ENCODE measurements at regions not wholly inside any gene's neighbourhood (a gene's known extent, or its start where the extent isn't known, plus 50 kb on each side); places are given as distances from the start of the nearest gene placed in this dataset.

DNA sequence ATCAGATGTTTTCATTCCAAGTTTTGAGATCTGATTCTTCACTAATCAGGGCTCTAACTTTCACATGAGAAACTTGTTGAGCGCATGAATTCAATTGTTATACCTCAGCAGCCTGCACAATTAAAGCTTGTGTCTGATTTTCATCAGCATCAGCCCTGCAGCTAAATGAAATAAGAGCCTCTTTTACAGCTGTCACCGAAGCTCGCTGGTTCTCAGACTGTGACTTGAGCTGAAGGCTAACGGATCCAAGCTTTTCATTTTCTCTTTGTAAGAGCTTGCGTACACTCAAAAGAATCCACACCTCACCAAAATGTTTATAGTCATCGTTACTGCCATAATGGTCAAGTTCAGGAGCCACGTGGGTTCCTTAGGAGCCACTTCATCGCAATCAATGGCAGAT lies 65.5 kb upstream of the BEGAIN start:
- no peaks in the 10 kb centered on the region for H3K9me3 Mint-ChIP-seq
- DNase-seq: no peak
- H3K36me3 Mint-ChIP-seq (ENCODE audit: low read depth): no peaks in the 10 kb centered on the region
- peaks cover 5% of the 10 kb centered on the region for H3K4me1 Mint-ChIP-seq
- intact Hi-C loops (cut with micrococcal nuclease): loop anchor here (2.0 kb wide), 1 partner anchor 212 kb away; no protein-coding TSS in a partner anchor
- no peak overlapping the region for H3K4me3 Mint-ChIP-seq
- no peak overlapping the region for H3K27ac Mint-ChIP-seq
- peaks cover 10% of the 10 kb centered on the region for H3K27me3 Mint-ChIP-seq

DNA sequence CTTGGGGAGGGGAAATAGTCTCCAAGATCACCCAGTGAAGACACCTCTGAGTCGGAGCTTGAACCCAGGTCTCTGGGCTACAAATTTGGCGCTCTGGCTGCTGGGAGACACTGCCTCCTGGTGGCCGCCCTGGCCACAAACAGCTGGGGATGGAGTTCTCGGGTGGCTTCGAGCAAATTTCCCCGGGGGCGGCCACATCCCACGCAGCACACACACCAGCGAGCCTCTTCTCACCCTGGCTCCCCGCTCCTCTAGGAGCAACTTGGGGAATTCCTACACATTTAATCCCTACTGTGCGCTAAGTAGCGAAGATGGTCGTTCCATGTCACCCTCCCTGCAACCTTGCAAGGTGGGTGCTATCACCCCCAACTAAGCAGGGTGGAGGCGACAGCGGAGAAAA lies 66.2 kb upstream of the BEGAIN start:
- peak; percentile 82 for DNase-seq
- H3K4me3 Mint-ChIP-seq: no peak overlapping the region
- no peaks in the 10 kb centered on the region for H3K36me3 Mint-ChIP-seq (ENCODE audit: low read depth)
- intact Hi-C loops (cut with micrococcal nuclease): loop anchor here (2.0 kb wide), 1 partner anchor 213 kb away; no protein-coding TSS in a partner anchor
- H3K4me1 Mint-ChIP-seq: peaks cover 5% of the 10 kb centered on the region
- no peaks in the 10 kb centered on the region for H3K9me3 Mint-ChIP-seq
- H3K27ac Mint-ChIP-seq: no peak overlapping the region
- peaks cover 10% of the 10 kb centered on the region for H3K27me3 Mint-ChIP-seq

DNA sequence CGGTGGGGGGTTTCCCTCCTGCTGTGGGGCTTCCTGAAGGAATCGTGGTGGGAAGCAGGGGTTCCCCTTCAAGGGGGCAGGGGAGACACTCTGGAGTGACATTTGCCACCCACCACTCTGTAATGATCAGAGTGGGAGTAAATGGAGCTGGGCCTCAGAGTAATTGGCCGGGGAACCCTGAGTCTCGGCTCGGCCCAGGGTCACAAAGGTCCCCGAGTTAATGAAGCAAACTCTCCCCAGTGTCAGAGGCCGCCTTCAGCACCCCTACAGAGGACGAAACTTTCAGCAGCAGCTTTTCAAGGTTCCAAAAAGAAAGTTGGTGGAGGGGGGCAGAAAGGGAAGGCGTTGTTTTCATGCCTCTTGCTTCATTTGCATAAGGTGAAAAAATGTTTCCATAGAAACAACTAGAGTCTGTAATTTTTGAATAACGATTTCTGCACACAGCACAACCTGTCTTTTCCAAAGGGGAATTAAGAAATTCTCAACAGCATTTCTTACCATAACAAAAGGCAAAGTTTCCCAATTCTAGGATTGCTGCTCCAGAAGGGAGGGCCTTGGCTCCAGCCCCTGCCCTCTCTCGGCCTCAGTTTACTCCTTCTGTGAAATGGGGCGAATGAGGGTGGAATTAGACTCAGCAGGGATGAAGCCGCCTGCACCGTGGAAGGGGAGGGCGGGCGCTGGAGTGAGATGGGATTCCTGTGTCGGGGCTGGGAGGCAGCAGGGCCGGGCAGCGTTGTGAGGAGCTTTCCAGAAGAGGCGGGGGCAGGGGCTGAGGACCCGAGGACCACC lies 67.0 kb upstream of the BEGAIN start:
- intact Hi-C loops (cut with micrococcal nuclease): loop anchor here (2.0 kb wide), 1 partner anchor 271 kb away; no protein-coding TSS in a partner anchor
- Mint-ChIP-seq H3K4me1 (peaks cover 5% of the 10 kb centered on the region), H3K27me3 (peaks cover 10% of the 10 kb centered on the region), H3K9me3 (no peaks in the 10 kb centered on the region), H3K36me3 (ENCODE audit: low read depth) (no peaks in the 10 kb centered on the region), H3K4me3 (no peak overlapping the region), H3K27ac (no peak overlapping the region)
- no peak for DNase-seq

DNA sequence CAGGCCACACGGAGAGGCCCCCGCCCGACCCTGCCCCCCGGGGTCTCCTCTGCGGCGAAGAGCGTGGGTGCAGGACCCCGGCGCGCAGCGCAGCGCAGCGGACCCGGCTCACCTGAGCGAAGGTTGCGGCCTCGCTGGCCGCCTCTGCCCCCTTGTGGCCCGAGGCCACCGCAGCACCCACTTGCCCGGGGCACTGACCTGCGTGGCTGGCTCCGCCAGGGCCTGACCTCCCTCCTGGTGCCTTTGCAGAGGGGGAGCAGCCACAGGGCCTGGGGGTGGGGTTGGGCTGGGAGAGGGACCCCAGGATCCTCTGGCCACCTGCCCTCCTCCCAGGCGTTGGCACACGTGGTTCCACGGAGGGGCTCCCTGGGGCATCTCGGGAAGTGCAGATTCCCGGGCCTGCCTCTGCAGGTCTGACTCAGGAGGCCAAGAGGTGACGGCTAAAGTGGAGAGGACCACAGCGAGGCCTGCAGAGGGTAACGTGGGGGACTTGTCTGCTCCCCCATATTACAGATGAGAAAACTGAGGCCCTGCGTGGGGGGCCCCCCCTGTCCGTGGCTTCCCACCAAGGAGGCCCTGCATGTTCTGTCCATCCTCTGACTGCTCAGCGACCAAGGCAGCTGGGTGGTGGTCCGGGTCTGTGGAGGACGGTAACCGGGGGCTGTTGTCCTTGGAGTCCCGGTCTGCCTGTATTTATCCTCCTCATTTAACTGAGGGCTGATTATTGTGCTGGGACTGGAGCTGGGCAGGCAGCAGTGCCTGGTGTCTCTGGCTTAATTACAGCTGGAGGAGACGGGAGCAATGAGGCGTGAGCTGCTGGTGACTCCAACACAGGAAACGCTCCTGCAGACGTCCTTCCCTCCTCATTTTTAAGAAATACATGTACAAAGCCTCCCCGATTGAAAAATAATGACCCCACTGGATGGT lies 67.9 kb upstream of the BEGAIN start:
- DNase-seq: peak; percentile 87
- Mint-ChIP-seq H3K27ac (no peak overlapping the region), H3K4me1 (peaks cover 5% of the 10 kb centered on the region), H3K9me3 (no peaks in the 10 kb centered on the region), H3K4me3 (no peak overlapping the region), H3K36me3 (ENCODE audit: low read depth) (no peaks in the 10 kb centered on the region), H3K27me3 (peaks cover 10% of the 10 kb centered on the region)
- intact Hi-C loops (cut with micrococcal nuclease): loop anchor here (2.0 kb wide), 1 partner anchor 272 kb away; no protein-coding TSS in a partner anchor

DNA sequence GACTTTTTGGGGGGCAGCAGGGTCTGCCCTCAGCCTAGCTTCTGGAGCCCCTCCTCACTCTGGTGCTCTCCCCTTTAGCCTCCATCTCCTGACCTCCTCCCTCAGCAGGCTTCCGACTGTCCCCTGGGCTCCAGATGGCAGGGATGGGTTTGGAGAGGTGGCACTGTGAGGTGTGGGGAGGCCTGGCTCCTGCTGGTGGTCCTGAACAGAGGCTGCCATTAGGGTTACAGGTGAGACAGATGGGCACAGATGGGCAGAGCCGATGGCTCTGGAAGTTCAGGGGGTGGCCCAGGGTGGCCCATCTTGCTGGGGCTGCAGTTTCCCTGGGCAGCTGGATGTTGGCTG lies 68.5 kb upstream of the BEGAIN start:
- intact Hi-C loops (cut with micrococcal nuclease): loop anchor here (2.0 kb wide), 1 partner anchor 273 kb away; no protein-coding TSS in a partner anchor

DNA sequence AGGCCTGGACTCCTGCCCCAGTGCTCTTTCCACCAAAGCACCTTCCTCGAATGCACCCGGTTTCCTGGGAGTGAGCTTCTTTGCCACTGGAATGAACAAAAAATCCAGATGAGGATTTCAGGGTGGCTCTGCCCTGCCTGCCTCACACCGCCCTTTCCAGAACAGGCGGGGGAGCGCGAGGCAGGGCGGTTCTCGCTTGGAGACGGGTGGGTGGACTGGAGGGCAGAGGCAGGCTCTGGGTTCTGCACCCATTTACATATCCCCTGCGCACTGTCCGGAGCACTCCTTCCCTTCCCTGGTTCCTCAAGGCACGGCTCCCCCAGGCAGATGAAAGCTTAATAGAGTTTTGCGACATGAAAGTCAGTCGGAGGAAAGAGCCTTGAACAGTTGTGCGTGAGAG lies 69.7 kb upstream of the DLK1 start:
- H3K4me1 Mint-ChIP-seq: peaks cover 5% of the 10 kb centered on the region
- H3K36me3 Mint-ChIP-seq (ENCODE audit: low read depth): no peaks in the 10 kb centered on the region
- intact Hi-C loops (cut with micrococcal nuclease): no loop called here
- peaks cover 5% of the 10 kb centered on the region for H3K27me3 Mint-ChIP-seq
- no peak overlapping the region for H3K4me3 Mint-ChIP-seq
- no peak overlapping the region for H3K27ac Mint-ChIP-seq
- H3K9me3 Mint-ChIP-seq: no peaks in the 10 kb centered on the region
- no peak for DNase-seq

More for the DNA sequence above, 68.5 kb upstream of the BEGAIN start:
- peaks cover 5% of the 10 kb centered on the region for H3K4me1 Mint-ChIP-seq
- H3K27me3 Mint-ChIP-seq: peaks cover 9% of the 10 kb centered on the region
- no peak overlapping the region for H3K27ac Mint-ChIP-seq
- H3K36me3 Mint-ChIP-seq (ENCODE audit: low read depth): no peaks in the 10 kb centered on the region
- H3K4me3 Mint-ChIP-seq: no peak overlapping the region
- H3K9me3 Mint-ChIP-seq: no peaks in the 10 kb centered on the region
- DNase-seq: no peak

DNA sequence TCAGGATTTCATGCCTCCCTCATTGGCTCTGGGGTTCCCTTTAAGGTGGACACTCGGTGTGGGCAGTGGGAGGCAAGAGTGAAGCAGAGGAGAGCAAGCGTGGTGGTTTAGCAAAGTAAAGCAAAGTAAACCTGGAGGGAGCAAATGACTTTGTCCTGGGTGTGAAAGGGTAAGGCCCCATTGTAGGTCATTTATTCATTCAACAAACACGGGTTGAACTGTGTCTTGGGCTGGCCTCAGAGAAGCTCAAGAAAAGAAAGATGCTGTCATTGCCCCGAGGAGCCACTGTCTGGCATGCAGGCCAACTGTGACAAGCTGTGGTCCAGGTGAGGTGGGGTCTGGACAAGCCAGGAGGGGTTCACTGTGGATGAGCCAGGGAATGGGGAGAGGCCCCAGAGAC lies 68.9 kb upstream of the DLK1 start:
- no peak overlapping the region for H3K27ac Mint-ChIP-seq
- H3K9me3 Mint-ChIP-seq: no peaks in the 10 kb centered on the region
- H3K4me1 Mint-ChIP-seq: peaks cover 5% of the 10 kb centered on the region
- no peak for DNase-seq
- no peaks in the 10 kb centered on the region for H3K36me3 Mint-ChIP-seq (ENCODE audit: low read depth)
- H3K27me3 Mint-ChIP-seq: peaks cover 5% of the 10 kb centered on the region
- intact Hi-C loops (cut with micrococcal nuclease): no loop called here
- H3K4me3 Mint-ChIP-seq: no peak overlapping the region

DNA sequence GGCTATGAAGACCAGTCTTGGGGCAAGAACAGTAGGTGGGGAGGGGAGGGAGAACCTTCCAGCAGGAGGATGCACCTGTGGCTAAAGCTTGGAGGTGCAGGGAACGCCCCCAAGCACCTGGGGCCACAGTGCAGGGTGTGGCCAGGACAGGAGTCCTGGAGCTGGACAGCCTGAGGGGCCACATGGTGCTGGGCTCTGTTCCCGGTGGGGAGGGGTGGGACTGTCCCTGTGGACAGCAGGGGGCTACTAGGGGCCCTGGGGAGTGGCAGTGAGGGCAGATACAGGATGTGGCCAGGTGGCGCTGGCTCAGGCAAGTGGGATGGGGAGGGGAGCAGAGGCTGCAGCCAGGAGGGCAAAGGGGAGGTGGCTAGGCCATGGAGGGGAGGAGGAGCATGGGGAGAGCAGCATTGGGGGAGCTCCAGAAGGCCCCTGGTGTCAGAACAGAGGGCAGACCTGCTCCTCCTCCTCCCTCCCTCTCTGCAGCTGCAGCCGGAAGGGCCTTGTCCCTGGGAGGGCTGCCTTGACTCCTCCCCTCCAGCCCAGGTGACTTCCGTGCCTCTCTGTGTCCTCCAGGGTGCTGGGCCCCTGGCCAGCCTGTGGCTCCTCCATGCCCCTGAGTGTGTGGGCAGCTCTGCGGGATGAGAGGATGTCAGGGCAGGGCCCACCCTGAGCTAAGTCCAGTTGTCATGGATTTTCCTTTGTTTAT lies 68.4 kb upstream of the DLK1 start:
- H3K27me3 Mint-ChIP-seq: peaks cover 5% of the 10 kb centered on the region
- no peaks in the 10 kb centered on the region for H3K36me3 Mint-ChIP-seq (ENCODE audit: low read depth)
- H3K9me3 Mint-ChIP-seq: no peaks in the 10 kb centered on the region
- no peak overlapping the region for H3K4me3 Mint-ChIP-seq
- H3K27ac Mint-ChIP-seq: no peak overlapping the region
- intact Hi-C loops (cut with micrococcal nuclease): no loop called here
- H3K4me1 Mint-ChIP-seq: peaks cover 7% of the 10 kb centered on the region
- no peak for DNase-seq

DNA sequence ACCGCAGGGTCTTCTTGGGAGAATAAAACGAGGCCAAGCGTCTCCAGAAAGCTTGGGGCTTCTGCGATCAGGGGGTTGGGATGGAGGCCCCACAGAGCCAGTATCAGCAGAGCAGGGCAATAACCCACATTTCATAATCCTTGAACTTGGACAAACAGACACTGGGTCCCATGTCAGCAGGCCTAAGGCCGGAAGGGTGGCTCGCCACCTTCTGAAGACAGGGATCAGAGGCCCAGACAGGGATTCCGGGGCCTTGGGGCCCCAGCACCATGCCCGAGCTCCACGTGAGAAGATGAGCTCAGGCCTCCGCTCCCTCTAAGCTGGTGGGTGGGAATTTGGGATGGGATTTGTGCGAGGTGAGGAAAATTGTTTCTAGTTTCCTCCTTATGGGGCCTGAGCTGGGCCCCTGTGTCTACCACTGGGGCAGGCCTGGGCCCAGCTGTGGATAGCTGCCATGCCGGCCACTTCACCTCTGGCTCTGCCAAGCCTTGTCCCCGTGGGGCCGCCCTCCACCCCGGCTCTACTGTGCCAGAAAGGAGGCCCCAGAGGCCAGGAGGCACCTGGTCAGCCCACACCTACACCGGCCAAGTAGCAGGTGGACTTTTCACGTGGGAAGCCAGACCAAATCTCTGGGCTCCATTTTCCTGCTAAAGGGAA lies 67.2 kb upstream of the DLK1 start:
- Mint-ChIP-seq H3K36me3 (ENCODE audit: low read depth) (no peaks in the 10 kb centered on the region), H3K4me3 (no peak overlapping the region), H3K9me3 (no peaks in the 10 kb centered on the region), H3K27me3 (no peaks in the 10 kb centered on the region), H3K27ac (no peak overlapping the region), H3K4me1 (peaks cover 2% of the 10 kb centered on the region)
- no peak for DNase-seq
- intact Hi-C loops (cut with micrococcal nuclease): no loop called here

DNA sequence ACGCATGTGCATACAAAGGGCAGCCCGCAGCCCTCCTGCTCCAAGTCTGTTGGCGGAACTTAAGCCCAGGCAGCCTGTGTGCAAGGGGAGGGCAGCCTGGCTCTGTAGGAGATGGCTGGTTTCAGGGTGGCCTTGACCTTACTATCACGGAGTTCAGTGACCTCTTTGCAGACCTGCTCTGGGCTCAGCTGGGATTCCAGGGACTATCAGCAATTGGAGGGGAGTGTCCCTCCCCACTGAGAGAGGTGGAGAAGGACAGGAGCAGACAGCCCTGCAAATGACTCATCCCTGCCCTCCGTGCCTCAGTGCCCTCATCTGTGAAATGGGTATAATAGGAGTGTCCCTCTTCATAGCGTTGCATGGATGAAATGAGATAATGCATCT lies 66.2 kb upstream of the DLK1 start:
- Mint-ChIP-seq H3K4me1 (peaks cover 2% of the 10 kb centered on the region), H3K36me3 (ENCODE audit: low read depth) (no peaks in the 10 kb centered on the region), H3K9me3 (no peaks in the 10 kb centered on the region), H3K4me3 (no peak overlapping the region), H3K27ac (no peak overlapping the region), H3K27me3 (peaks cover 4% of the 10 kb centered on the region)
- intact Hi-C loops (cut with micrococcal nuclease): no loop called here
- DNase-seq: no peak

DNA sequence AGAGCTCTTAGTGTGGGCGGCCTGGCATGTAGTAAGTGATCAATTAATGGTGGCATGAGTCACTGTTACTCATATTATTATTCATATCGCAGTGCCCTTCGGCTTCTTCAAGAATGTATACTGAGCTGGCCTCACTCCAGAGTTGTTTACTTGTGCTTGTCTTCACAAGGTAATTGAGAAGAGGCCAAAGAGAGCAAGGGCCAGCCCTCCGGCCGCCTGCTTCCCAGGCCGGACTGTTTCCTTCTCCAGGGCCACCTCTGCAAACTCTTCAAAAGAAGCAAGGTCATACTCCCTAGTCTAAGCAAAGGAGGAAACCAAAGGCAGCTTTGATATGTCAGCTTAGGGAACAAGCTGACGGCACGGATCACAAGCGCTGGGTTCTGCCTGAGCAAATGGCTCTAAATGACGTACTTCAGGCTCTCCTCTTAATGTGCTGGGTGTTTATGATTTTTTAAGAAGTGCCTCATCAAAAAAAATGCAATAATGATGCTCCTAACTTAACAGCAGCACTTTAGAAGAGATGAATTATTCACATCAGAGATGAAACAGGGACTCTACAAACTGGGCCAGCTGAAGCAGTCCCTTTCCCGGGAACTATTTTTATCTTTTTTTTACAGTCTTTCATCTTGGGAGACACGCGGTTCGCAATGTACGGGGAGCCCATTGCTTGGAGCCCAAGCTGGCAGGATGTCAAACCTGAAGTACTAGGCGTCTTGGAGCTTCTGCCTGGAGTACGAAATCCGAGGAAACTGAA lies 65.6 kb upstream of the DLK1 start:
- intact Hi-C loops (cut with micrococcal nuclease): no loop called here
- H3K4me1 Mint-ChIP-seq: peaks cover 2% of the 10 kb centered on the region
- H3K27me3 Mint-ChIP-seq: peaks cover 4% of the 10 kb centered on the region
- no peaks in the 10 kb centered on the region for H3K9me3 Mint-ChIP-seq
- H3K36me3 Mint-ChIP-seq (ENCODE audit: low read depth): no peaks in the 10 kb centered on the region
- no peak overlapping the region for H3K4me3 Mint-ChIP-seq
- no peak overlapping the region for H3K27ac Mint-ChIP-seq
- DNase-seq: no peak

DNA sequence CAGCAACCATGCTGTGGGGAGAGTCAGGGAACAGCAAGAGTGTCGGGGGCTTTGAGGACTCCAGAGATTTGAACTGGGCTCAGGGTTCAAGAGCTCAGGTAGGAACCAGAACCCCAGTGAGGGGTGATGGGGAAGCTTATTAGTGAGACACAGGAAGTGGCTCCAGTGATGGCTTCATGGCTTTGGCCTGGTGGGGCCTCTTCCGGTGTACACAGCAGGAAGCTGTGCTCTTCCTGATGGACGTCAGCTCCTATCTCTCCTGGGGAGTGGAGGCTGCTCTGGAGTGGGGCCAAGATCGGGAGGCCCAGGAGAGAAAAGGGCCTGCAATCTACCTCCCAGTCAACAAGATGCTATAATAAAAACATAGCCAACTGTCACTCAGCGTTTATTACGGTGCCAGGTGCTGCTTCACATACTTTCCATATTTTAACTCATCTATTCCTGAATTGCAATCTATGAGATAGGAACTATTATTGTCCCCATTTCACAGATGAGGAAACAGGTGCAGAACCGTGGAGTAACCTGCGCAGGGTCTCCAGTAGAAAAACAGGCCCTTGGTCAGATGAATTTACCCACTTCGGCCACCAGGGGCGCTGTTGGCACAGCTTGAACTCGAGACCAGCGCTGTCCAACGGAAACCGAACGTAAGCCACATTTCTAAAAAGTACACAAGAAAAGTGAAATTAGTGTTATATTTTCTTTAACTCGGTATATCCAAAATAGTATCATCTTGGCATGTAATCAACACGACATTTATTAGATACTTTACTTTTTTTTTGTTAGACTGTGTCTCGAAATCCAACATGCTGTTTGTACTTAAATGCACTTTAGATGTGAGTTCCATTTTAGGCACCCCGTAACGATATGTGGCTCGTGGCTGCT lies 63.6 kb upstream of the DLK1 start:
- intact Hi-C loops (cut with micrococcal nuclease): no loop called here
- H3K9me3 Mint-ChIP-seq: no peaks in the 10 kb centered on the region
- H3K27me3 Mint-ChIP-seq: peaks cover 4% of the 10 kb centered on the region
- no peak overlapping the region for H3K27ac Mint-ChIP-seq
- H3K36me3 Mint-ChIP-seq (ENCODE audit: low read depth): no peaks in the 10 kb centered on the region
- no peak overlapping the region for H3K4me3 Mint-ChIP-seq
- DNase-seq: peak; percentile 88
- peaks cover 2% of the 10 kb centered on the region for H3K4me1 Mint-ChIP-seq

Data from activated CD4-positive, alpha-beta T cell treated with anti-CD3 and anti-CD28 coated beads, Interleukin-2, amount 10 ng/mL, durations not matched to agents 24 days and 14 days (primary cell).